Mammary epithelial cell (primary cell): ENCODE measurements at regions not wholly inside any gene's neighbourhood (a gene's known extent, or its start where the extent isn't known, plus 50 kb on each side); places are given as distances from the start of the nearest gene placed in this dataset.

Experiments
- EZH2 ChIP-seq: IDR thresholded peaks from 2 replicates; pipeline ENCODE4 v1.6.1; 2012; ENCODE audit warnings: low read length, inconsistent platforms, borderline replicate concordance
- TF ChIP-seq, protein P1 (sequence below), 2 donors: IDR thresholded peaks in 1 of 2; conservative IDR thresholded peaks in 1 of 2; 2 replicates each; pipeline ENCODE4 v1.5.1; 2011 to 2012; ENCODE audit warnings: inconsistent platforms in 2 of 2, low read length in 2 of 2, mild to moderate bottlenecking in 2 of 2, control low read depth in 1 of 2, low read depth in 1 of 2; ENCODE audit not compliant: insufficient read depth in 1 of 2; ENCODE audit errors: extremely low read depth in 1 of 2

DNA sequence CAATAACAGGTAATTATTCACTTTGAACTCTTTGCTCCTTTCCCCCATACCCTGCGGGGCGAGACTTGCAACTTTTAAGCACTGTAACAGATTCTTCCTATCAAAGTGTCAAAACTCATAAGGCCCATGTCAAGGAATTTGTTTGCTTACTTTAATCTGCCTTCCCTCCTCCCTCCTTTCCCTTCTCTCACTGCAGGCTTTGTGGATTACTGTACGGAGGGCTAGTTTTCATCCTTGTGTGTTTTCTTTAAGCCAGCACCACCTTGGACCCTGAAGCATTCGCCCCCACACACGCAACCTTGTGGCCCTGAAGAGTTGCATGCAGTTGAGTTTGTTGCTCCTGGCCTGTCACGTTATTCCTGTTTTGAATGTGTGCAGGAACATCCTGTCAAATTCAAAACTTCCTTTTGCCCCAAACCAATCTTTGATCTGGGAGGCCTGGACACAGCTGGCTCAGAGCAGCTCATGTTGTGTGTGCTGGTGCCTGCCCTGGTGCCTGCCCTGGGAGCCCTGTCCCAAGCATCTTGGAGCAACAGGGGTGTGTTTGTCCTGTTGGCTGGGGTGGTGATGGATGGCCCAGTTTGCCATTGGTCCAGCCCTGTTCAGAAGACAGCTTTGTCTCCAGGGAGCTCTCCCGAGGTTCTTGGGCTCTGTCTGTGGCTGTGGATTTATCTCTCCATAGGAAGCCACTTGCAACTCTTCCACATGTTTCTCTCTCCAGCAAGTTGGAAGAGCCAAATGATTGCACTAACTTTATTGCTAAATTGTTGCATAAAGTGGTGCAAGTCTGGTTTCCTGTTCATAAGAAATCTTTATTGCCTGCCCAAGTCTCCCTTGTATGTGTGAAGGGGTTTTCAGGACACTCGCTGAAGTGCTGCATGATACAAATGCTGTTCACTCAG is 199.6 kb downstream of the VAPA start:
- TF ChIP-seq, protein P1, sequence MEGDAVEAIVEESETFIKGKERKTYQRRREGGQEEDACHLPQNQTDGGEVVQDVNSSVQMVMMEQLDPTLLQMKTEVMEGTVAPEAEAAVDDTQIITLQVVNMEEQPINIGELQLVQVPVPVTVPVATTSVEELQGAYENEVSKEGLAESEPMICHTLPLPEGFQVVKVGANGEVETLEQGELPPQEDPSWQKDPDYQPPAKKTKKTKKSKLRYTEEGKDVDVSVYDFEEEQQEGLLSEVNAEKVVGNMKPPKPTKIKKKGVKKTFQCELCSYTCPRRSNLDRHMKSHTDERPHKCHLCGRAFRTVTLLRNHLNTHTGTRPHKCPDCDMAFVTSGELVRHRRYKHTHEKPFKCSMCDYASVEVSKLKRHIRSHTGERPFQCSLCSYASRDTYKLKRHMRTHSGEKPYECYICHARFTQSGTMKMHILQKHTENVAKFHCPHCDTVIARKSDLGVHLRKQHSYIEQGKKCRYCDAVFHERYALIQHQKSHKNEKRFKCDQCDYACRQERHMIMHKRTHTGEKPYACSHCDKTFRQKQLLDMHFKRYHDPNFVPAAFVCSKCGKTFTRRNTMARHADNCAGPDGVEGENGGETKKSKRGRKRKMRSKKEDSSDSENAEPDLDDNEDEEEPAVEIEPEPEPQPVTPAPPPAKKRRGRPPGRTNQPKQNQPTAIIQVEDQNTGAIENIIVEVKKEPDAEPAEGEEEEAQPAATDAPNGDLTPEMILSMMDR (conservative IDR thresholded peaks at IDR 0.05 in 1 of 2, IDR thresholded peaks at IDR 0.05 in 1 of 2; ENCODE audit: extremely low read depth in 1 of 2, insufficient read depth in 1 of 2, low read depth in 1 of 2, low read length in 2 of 2) = no peak
- no peak for TF ChIP-seq EZH2
